ENCODE measurements at regions not wholly inside any gene's neighbourhood (a gene's known extent, or its start where the extent isn't known, plus 50 kb on each side); places are given as distances from the start of the nearest gene placed in this dataset.

DNA sequence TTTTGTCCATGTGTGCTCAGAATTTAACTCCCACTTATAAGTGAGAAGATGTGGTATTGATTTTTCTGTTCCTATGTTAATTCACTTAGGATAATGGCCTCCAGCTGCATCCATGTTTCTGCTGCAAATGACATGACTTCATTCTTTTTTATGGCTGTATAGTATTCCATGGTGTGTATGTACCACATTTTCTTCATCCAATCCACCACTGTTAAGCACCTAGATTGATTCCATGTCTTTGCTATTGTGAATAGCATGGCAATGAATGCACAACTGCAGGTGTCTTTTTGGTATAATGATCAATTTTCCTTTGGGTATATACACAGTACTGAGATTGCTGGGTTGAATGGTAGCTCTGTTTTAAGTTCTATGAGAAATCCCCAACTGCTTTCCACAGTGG lies 657.7 kb downstream of the ETNK1 start:
- TF ChIP-seq, protein P1, sequence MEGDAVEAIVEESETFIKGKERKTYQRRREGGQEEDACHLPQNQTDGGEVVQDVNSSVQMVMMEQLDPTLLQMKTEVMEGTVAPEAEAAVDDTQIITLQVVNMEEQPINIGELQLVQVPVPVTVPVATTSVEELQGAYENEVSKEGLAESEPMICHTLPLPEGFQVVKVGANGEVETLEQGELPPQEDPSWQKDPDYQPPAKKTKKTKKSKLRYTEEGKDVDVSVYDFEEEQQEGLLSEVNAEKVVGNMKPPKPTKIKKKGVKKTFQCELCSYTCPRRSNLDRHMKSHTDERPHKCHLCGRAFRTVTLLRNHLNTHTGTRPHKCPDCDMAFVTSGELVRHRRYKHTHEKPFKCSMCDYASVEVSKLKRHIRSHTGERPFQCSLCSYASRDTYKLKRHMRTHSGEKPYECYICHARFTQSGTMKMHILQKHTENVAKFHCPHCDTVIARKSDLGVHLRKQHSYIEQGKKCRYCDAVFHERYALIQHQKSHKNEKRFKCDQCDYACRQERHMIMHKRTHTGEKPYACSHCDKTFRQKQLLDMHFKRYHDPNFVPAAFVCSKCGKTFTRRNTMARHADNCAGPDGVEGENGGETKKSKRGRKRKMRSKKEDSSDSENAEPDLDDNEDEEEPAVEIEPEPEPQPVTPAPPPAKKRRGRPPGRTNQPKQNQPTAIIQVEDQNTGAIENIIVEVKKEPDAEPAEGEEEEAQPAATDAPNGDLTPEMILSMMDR (optimal IDR thresholded peaks at IDR 0.05 in 1 of 3, IDR thresholded peaks at IDR 0.05 in 1 of 3, conservative IDR thresholded peaks at IDR 0.05 in 1 of 3; ENCODE audit: extremely low read depth in 1 of 3, insufficient read depth in 2 of 3, low read length in 3 of 3): no peak
- no peak for TF ChIP-seq EZH2 (IDR thresholded peaks at IDR 0.05; ENCODE audit: low read length)

Data from keratinocyte (primary cell).